HepG2 (cell line): ENCODE measurements at regions not wholly inside any gene's neighbourhood (a gene's known extent, or its start where the extent isn't known, plus 50 kb on each side); places are given as distances from the start of the nearest gene placed in this dataset.

Source experiments
- BHLHE40 ChIP-seq: IDR thresholded peaks from 2 replicates; pipeline ENCODE4 v1.6.1; 2011; ENCODE audit warnings: low read length, improper control_type of control experiment
- BRCA1 ChIP-seq: sonication (generic); formaldehyde crosslinking; IDR thresholded peaks from 2 replicates; pipeline ENCODE4 v1.4.0; 2020; ENCODE audit warnings: missing genetic modification reagents
- CCAR2 ChIP-seq: fragments of 200-400 bp; formaldehyde crosslinking; optimal IDR thresholded peaks from 2 replicates; pipeline ENCODE3; 2018; ENCODE audit warnings: low read depth, mild to moderate bottlenecking, low read length, moderate library complexity
- KAT2B ChIP-seq: fragments of 150-350 bp; IDR thresholded peaks from 2 replicates; pipeline ENCODE4 v1.6.1; 2014; ENCODE audit warnings: low read depth, low read length, borderline replicate concordance
- SRY ChIP-seq: sonication (generic); formaldehyde crosslinking; IDR thresholded peaks from 2 replicates; pipeline ENCODE4 v1.8.0; 2022; ENCODE audit warnings: mild to moderate bottlenecking, missing genetic modification reagents
- ZNF510 ChIP-seq: sonication (generic); formaldehyde crosslinking; IDR thresholded peaks from 2 replicates; pipeline ENCODE4 v1.4.0; 2020; ENCODE audit warnings: low read depth, mild to moderate bottlenecking, missing genetic modification reagents
- ZSCAN20 ChIP-seq: sonication (generic); formaldehyde crosslinking; IDR thresholded peaks from 2 replicates; pipeline ENCODE4 v1.4.0; 2020; ENCODE audit warnings: missing genetic modification reagents, mild to moderate bottlenecking, borderline replicate concordance
- TF ChIP-seq, protein P1 (sequence below), 2 experiments: IDR thresholded peaks; 2 replicates each; pipeline ENCODE4 v1.6.1; 2011 to 2012; ENCODE audit warnings: low read length in 2 of 2, borderline replicate concordance in 1 of 2, low read depth in 1 of 2, mild to moderate bottlenecking in 1 of 2, moderate library complexity in 1 of 2
- TF ChIP-seq, protein P2 (sequence below): sonication (generic); formaldehyde crosslinking; IDR thresholded peaks from 2 replicates; pipeline ENCODE4 v1.5.0; 2020; ENCODE audit warnings: mild to moderate bottlenecking, missing genetic modification reagents, moderate library complexity
- TF ChIP-seq, protein P3 (sequence below): sonication (generic); formaldehyde crosslinking; IDR thresholded peaks from 2 replicates; pipeline ENCODE4 v1.9.0; 2021; ENCODE audit warnings: missing genetic modification reagents, borderline replicate concordance
- TF ChIP-seq, protein P4 (sequence below): sonication (generic); formaldehyde crosslinking; IDR thresholded peaks from 2 replicates; pipeline ENCODE4 v1.4.0; 2020; ENCODE audit warnings: missing genetic modification reagents, mild to moderate bottlenecking, borderline replicate concordance
- TF ChIP-seq, protein P5 (sequence below): sonication (generic); formaldehyde crosslinking; IDR thresholded peaks from 2 replicates; pipeline ENCODE4 v1.5.0; 2020; ENCODE audit warnings: missing genetic modification reagents

DNA sequence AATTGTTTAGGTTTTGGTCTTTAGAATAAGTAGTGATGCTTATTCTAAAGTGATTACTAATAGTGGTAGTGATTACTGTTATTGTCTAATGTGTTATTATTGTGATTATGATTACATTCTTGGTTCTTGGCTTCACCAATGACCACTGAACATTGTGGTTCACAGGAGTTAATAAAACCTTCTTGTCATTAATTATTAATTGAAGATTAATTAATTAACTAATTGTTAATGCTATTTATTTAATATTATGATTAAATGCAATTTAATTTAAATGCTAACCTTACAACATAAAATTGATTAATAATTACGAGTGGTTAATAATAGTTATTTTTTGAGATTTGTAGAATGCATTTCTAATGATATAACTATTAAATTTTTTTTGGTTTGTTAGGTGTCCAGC, 747.7 kb upstream of the POM121L12 start:
- TF ChIP-seq ZSCAN20 (no peak), SRY (CRISPR knock-in tag) (no peak), KAT2B (no peak), ZNF510 (no peak), BHLHE40 (no peak), BRCA1 (CRISPR knock-in tag) (no peak), CCAR2 (no peak)
- TF ChIP-seq, protein P1, sequence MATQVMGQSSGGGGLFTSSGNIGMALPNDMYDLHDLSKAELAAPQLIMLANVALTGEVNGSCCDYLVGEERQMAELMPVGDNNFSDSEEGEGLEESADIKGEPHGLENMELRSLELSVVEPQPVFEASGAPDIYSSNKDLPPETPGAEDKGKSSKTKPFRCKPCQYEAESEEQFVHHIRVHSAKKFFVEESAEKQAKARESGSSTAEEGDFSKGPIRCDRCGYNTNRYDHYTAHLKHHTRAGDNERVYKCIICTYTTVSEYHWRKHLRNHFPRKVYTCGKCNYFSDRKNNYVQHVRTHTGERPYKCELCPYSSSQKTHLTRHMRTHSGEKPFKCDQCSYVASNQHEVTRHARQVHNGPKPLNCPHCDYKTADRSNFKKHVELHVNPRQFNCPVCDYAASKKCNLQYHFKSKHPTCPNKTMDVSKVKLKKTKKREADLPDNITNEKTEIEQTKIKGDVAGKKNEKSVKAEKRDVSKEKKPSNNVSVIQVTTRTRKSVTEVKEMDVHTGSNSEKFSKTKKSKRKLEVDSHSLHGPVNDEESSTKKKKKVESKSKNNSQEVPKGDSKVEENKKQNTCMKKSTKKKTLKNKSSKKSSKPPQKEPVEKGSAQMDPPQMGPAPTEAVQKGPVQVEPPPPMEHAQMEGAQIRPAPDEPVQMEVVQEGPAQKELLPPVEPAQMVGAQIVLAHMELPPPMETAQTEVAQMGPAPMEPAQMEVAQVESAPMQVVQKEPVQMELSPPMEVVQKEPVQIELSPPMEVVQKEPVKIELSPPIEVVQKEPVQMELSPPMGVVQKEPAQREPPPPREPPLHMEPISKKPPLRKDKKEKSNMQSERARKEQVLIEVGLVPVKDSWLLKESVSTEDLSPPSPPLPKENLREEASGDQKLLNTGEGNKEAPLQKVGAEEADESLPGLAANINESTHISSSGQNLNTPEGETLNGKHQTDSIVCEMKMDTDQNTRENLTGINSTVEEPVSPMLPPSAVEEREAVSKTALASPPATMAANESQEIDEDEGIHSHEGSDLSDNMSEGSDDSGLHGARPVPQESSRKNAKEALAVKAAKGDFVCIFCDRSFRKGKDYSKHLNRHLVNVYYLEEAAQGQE (IDR thresholded peaks at IDR 0.05; ENCODE audit: borderline replicate concordance in 1 of 2, low read depth in 1 of 2, low read length in 2 of 2): no peak
- TF ChIP-seq, protein P2, sequence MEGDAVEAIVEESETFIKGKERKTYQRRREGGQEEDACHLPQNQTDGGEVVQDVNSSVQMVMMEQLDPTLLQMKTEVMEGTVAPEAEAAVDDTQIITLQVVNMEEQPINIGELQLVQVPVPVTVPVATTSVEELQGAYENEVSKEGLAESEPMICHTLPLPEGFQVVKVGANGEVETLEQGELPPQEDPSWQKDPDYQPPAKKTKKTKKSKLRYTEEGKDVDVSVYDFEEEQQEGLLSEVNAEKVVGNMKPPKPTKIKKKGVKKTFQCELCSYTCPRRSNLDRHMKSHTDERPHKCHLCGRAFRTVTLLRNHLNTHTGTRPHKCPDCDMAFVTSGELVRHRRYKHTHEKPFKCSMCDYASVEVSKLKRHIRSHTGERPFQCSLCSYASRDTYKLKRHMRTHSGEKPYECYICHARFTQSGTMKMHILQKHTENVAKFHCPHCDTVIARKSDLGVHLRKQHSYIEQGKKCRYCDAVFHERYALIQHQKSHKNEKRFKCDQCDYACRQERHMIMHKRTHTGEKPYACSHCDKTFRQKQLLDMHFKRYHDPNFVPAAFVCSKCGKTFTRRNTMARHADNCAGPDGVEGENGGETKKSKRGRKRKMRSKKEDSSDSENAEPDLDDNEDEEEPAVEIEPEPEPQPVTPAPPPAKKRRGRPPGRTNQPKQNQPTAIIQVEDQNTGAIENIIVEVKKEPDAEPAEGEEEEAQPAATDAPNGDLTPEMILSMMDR (CRISPR knock-in tag): no peak
- TF ChIP-seq, protein P3, sequence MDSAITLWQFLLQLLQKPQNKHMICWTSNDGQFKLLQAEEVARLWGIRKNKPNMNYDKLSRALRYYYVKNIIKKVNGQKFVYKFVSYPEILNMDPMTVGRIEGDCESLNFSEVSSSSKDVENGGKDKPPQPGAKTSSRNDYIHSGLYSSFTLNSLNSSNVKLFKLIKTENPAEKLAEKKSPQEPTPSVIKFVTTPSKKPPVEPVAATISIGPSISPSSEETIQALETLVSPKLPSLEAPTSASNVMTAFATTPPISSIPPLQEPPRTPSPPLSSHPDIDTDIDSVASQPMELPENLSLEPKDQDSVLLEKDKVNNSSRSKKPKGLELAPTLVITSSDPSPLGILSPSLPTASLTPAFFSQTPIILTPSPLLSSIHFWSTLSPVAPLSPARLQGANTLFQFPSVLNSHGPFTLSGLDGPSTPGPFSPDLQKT (CRISPR knock-in tag): no peak
- TF ChIP-seq, protein P4, sequence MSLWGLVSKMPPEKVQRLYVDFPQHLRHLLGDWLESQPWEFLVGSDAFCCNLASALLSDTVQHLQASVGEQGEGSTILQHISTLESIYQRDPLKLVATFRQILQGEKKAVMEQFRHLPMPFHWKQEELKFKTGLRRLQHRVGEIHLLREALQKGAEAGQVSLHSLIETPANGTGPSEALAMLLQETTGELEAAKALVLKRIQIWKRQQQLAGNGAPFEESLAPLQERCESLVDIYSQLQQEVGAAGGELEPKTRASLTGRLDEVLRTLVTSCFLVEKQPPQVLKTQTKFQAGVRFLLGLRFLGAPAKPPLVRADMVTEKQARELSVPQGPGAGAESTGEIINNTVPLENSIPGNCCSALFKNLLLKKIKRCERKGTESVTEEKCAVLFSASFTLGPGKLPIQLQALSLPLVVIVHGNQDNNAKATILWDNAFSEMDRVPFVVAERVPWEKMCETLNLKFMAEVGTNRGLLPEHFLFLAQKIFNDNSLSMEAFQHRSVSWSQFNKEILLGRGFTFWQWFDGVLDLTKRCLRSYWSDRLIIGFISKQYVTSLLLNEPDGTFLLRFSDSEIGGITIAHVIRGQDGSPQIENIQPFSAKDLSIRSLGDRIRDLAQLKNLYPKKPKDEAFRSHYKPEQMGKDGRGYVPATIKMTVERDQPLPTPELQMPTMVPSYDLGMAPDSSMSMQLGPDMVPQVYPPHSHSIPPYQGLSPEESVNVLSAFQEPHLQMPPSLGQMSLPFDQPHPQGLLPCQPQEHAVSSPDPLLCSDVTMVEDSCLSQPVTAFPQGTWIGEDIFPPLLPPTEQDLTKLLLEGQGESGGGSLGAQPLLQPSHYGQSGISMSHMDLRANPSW (CRISPR knock-in tag): no peak
- TF ChIP-seq, protein P5, sequence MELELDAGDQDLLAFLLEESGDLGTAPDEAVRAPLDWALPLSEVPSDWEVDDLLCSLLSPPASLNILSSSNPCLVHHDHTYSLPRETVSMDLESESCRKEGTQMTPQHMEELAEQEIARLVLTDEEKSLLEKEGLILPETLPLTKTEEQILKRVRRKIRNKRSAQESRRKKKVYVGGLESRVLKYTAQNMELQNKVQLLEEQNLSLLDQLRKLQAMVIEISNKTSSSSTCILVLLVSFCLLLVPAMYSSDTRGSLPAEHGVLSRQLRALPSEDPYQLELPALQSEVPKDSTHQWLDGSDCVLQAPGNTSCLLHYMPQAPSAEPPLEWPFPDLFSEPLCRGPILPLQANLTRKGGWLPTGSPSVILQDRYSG: no peak
